ENCODE measurements at regions not wholly inside any gene's neighbourhood (a gene's known extent, or its start where the extent isn't known, plus 50 kb on each side); places are given as distances from the start of the nearest gene placed in this dataset.

- Histone ChIP-seq H3K36me3 (ENCODE audit: control insufficient read depth in 1 of 2, insufficient read depth in 2 of 2, low read length in 2 of 2) (no peaks in the 10 kb centered on the region), H3K27me3 (ENCODE audit: control insufficient read depth in 1 of 2, insufficient read depth in 2 of 2, low read length in 2 of 2) (peaks cover 0 to 7% of the 10 kb centered on the region in 2 donors), H3K4me1 (ENCODE audit: control insufficient read depth in 1 of 2, insufficient read depth in 2 of 2, low read length in 2 of 2) (no peaks in the 10 kb centered on the region), H3K4me3 (ENCODE audit: low read depth in 1 of 2, low read length in 2 of 2) (no peak overlapping the region), H3K9ac (ENCODE audit: low read depth in 1 of 2, low read length in 2 of 2) (no peak overlapping the region), H3K27ac (ENCODE audit: low read depth, low read length) (no peak overlapping the region), H3K9me3 (ENCODE audit: control insufficient read depth in 1 of 2, low read length in 2 of 2) (no peaks in the 10 kb centered on the region)
Measured at GRCh38 chr12:125206711-125207110, 141.5 kb downstream of the AACS start.

- H3K36me3 ChIP-seq (ENCODE audit: control insufficient read depth in 1 of 2, insufficient read depth in 2 of 2, low read length in 2 of 2), result no peaks in the 10 kb centered on the region
- H3K9me3 ChIP-seq (ENCODE audit: control insufficient read depth in 1 of 2, low read length in 2 of 2), result no peaks in the 10 kb centered on the region
- H3K27me3 ChIP-seq (ENCODE audit: control insufficient read depth in 1 of 2, insufficient read depth in 2 of 2, low read length in 2 of 2), result peaks cover 0 to 5% of the 10 kb centered on the region in 2 donors
- H3K4me3 ChIP-seq (ENCODE audit: low read depth in 1 of 2, low read length in 2 of 2), result no peak overlapping the region
- H3K4me1 ChIP-seq (ENCODE audit: control insufficient read depth in 1 of 2, insufficient read depth in 2 of 2, low read length in 2 of 2), result no peaks in the 10 kb centered on the region
- no peak overlapping the region for H3K9ac ChIP-seq (ENCODE audit: low read depth in 1 of 2, low read length in 2 of 2)
- no peak overlapping the region for H3K27ac ChIP-seq (ENCODE audit: low read depth, low read length)
Measured at GRCh38 chr12:125208334-125208733, 143.1 kb downstream of the AACS start.

- Histone ChIP-seq H3K27ac (ENCODE audit: low read depth, low read length) (no peak overlapping the region), H3K9ac (ENCODE audit: low read depth in 1 of 2, low read length in 2 of 2) (no peak overlapping the region), H3K4me1 (ENCODE audit: control insufficient read depth in 1 of 2, insufficient read depth in 2 of 2, low read length in 2 of 2) (no peaks in the 10 kb centered on the region), H3K4me3 (ENCODE audit: low read depth in 1 of 2, low read length in 2 of 2) (no peak overlapping the region), H3K27me3 (ENCODE audit: control insufficient read depth in 1 of 2, insufficient read depth in 2 of 2, low read length in 2 of 2) (peaks cover 0 to 5% of the 10 kb centered on the region in 2 donors), H3K36me3 (ENCODE audit: control insufficient read depth in 1 of 2, insufficient read depth in 2 of 2, low read length in 2 of 2) (no peaks in the 10 kb centered on the region), H3K9me3 (ENCODE audit: control insufficient read depth in 1 of 2, low read length in 2 of 2) (no peaks in the 10 kb centered on the region)
Measured at GRCh38 chr12:125208942-125209341, 143.7 kb downstream of the AACS start.

GRCh38 chr12:125210104-125210755 lies 145.0 kb downstream of the AACS start:
- Histone ChIP-seq H3K27ac (ENCODE audit: low read depth, low read length) (no peak overlapping the region), H3K9ac (ENCODE audit: low read depth in 1 of 2, low read length in 2 of 2) (no peak overlapping the region), H3K36me3 (ENCODE audit: control insufficient read depth in 1 of 2, insufficient read depth in 2 of 2, low read length in 2 of 2) (no peaks in the 10 kb centered on the region), H3K9me3 (ENCODE audit: control insufficient read depth in 1 of 2, low read length in 2 of 2) (no peaks in the 10 kb centered on the region), H3K4me1 (ENCODE audit: control insufficient read depth in 1 of 2, insufficient read depth in 2 of 2, low read length in 2 of 2) (no peaks in the 10 kb centered on the region), H3K27me3 (ENCODE audit: control insufficient read depth in 1 of 2, insufficient read depth in 2 of 2, low read length in 2 of 2) (peaks cover 0 to 13% of the 10 kb centered on the region in 2 donors), H3K4me3 (ENCODE audit: low read depth in 1 of 2, low read length in 2 of 2) (no peak overlapping the region)

GRCh38 chr12:125211464-125211863 lies 146.2 kb downstream of the AACS start:
- peaks cover 0 to 13% of the 10 kb centered on the region in 2 donors for H3K27me3 ChIP-seq (ENCODE audit: control insufficient read depth in 1 of 2, insufficient read depth in 2 of 2, low read length in 2 of 2)
- H3K9ac ChIP-seq (ENCODE audit: low read depth in 1 of 2, low read length in 2 of 2), result no peak overlapping the region
- no peaks in the 10 kb centered on the region for H3K9me3 ChIP-seq (ENCODE audit: control insufficient read depth in 1 of 2, low read length in 2 of 2)
- no peaks in the 10 kb centered on the region for H3K4me1 ChIP-seq (ENCODE audit: control insufficient read depth in 1 of 2, insufficient read depth in 2 of 2, low read length in 2 of 2)
- no peaks in the 10 kb centered on the region for H3K36me3 ChIP-seq (ENCODE audit: control insufficient read depth in 1 of 2, insufficient read depth in 2 of 2, low read length in 2 of 2)
- no peak overlapping the region for H3K27ac ChIP-seq (ENCODE audit: low read depth, low read length)
- no peak overlapping the region for H3K4me3 ChIP-seq (ENCODE audit: low read depth in 1 of 2, low read length in 2 of 2)

GRCh38 chr12:125214289-125214688 lies 149.1 kb downstream of the AACS start:
- no peak overlapping the region for H3K9ac ChIP-seq (ENCODE audit: low read depth in 1 of 2, low read length in 2 of 2)
- H3K36me3 ChIP-seq (ENCODE audit: control insufficient read depth in 1 of 2, insufficient read depth in 2 of 2, low read length in 2 of 2), result no peaks in the 10 kb centered on the region
- H3K9me3 ChIP-seq (ENCODE audit: control insufficient read depth in 1 of 2, low read length in 2 of 2), result no peaks in the 10 kb centered on the region
- H3K4me3 ChIP-seq (ENCODE audit: low read depth in 1 of 2, low read length in 2 of 2), result no peak overlapping the region
- peaks cover 7 to 10% of the 10 kb centered on the region in 2 donors for H3K27me3 ChIP-seq (ENCODE audit: control insufficient read depth in 1 of 2, insufficient read depth in 2 of 2, low read length in 2 of 2)
- H3K4me1 ChIP-seq (ENCODE audit: control insufficient read depth in 1 of 2, insufficient read depth in 2 of 2, low read length in 2 of 2), result no peaks in the 10 kb centered on the region
- H3K27ac ChIP-seq (ENCODE audit: low read depth, low read length), result no peak overlapping the region

- Histone ChIP-seq H3K27ac (ENCODE audit: low read depth, low read length) (no peak overlapping the region), H3K4me3 (ENCODE audit: low read depth in 1 of 2, low read length in 2 of 2) (no peak overlapping the region), H3K36me3 (ENCODE audit: control insufficient read depth in 1 of 2, insufficient read depth in 2 of 2, low read length in 2 of 2) (no peaks in the 10 kb centered on the region), H3K4me1 (ENCODE audit: control insufficient read depth in 1 of 2, insufficient read depth in 2 of 2, low read length in 2 of 2) (peaks cover 0 to 7% of the 10 kb centered on the region in 2 donors), H3K9me3 (ENCODE audit: control insufficient read depth in 1 of 2, low read length in 2 of 2) (no peaks in the 10 kb centered on the region), H3K9ac (ENCODE audit: low read depth in 1 of 2, low read length in 2 of 2) (no peak overlapping the region), H3K27me3 (ENCODE audit: control insufficient read depth in 1 of 2, insufficient read depth in 2 of 2, low read length in 2 of 2) (peaks cover 8 to 12% of the 10 kb centered on the region in 2 donors)
Measured at GRCh38 chr12:125216756-125217155, 151.5 kb downstream of the AACS start.

GRCh38 chr12:125217308-125217707 lies 152.1 kb downstream of the AACS start:
- peaks cover 8 to 12% of the 10 kb centered on the region in 2 donors for H3K27me3 ChIP-seq (ENCODE audit: control insufficient read depth in 1 of 2, insufficient read depth in 2 of 2, low read length in 2 of 2)
- H3K4me1 ChIP-seq (ENCODE audit: control insufficient read depth in 1 of 2, insufficient read depth in 2 of 2, low read length in 2 of 2), result peaks cover 0 to 7% of the 10 kb centered on the region in 2 donors

GRCh38 chr12:125218952-125219351 lies 153.7 kb downstream of the AACS start:
- Histone ChIP-seq H3K4me1 (ENCODE audit: control insufficient read depth in 1 of 2, insufficient read depth in 2 of 2, low read length in 2 of 2) (peaks cover 0 to 7% of the 10 kb centered on the region in 2 donors), H3K27me3 (ENCODE audit: control insufficient read depth in 1 of 2, insufficient read depth in 2 of 2, low read length in 2 of 2) (peaks cover 8 to 12% of the 10 kb centered on the region in 2 donors), H3K27ac (ENCODE audit: low read depth, low read length) (no peak overlapping the region), H3K4me3 (ENCODE audit: low read depth in 1 of 2, low read length in 2 of 2) (no peak overlapping the region), H3K9me3 (ENCODE audit: control insufficient read depth in 1 of 2, low read length in 2 of 2) (no peaks in the 10 kb centered on the region), H3K36me3 (ENCODE audit: control insufficient read depth in 1 of 2, insufficient read depth in 2 of 2, low read length in 2 of 2) (no peaks in the 10 kb centered on the region), H3K9ac (ENCODE audit: low read depth in 1 of 2, low read length in 2 of 2) (no peak overlapping the region)

More at GRCh38 chr12:125217308-125217707, 152.1 kb downstream of the AACS start:
- Histone ChIP-seq H3K9me3 (ENCODE audit: control insufficient read depth in 1 of 2, low read length in 2 of 2) (no peaks in the 10 kb centered on the region), H3K4me3 (ENCODE audit: low read depth in 1 of 2, low read length in 2 of 2) (no peak overlapping the region), H3K9ac (ENCODE audit: low read depth in 1 of 2, low read length in 2 of 2) (no peak overlapping the region), H3K27ac (ENCODE audit: low read depth, low read length) (no peak overlapping the region), H3K36me3 (ENCODE audit: control insufficient read depth in 1 of 2, insufficient read depth in 2 of 2, low read length in 2 of 2) (no peaks in the 10 kb centered on the region)

- H3K9me3 ChIP-seq (ENCODE audit: control insufficient read depth in 1 of 2, low read length in 2 of 2), result no peaks in the 10 kb centered on the region
- H3K9ac ChIP-seq (ENCODE audit: low read depth in 1 of 2, low read length in 2 of 2), result no peak overlapping the region
- H3K36me3 ChIP-seq (ENCODE audit: control insufficient read depth in 1 of 2, insufficient read depth in 2 of 2, low read length in 2 of 2), result no peaks in the 10 kb centered on the region
- H3K4me3 ChIP-seq (ENCODE audit: low read depth in 1 of 2, low read length in 2 of 2), result no peak overlapping the region
- peaks cover 0 to 7% of the 10 kb centered on the region in 2 donors for H3K4me1 ChIP-seq (ENCODE audit: control insufficient read depth in 1 of 2, insufficient read depth in 2 of 2, low read length in 2 of 2)
- peaks cover 4 to 12% of the 10 kb centered on the region in 2 donors for H3K27me3 ChIP-seq (ENCODE audit: control insufficient read depth in 1 of 2, insufficient read depth in 2 of 2, low read length in 2 of 2)
- no peak overlapping the region for H3K27ac ChIP-seq (ENCODE audit: low read depth, low read length)
Measured at GRCh38 chr12:125220404-125221273, 155.4 kb downstream of the AACS start.
